Tibial nerve (tissue), 4 donors: ENCODE measurements at regions not wholly inside any gene's neighbourhood (a gene's known extent, or its start where the extent isn't known, plus 50 kb on each side); places are given as distances from the start of the nearest gene placed in this dataset.

Source experiments
- CTCF ChIP-seq, 5 experiments: fragments of 200-600 bp in 3 of 5; fragments of 450-650 bp in 2 of 5; sonication (generic) in 3 of 5; IDR thresholded peaks; one replicate each; pipeline ENCODE4 v1.5.1; 2016 to 2019; ENCODE audit warnings: antibody characterized with exemption in 5 of 5, mild to moderate bottlenecking in 3 of 5, moderate library complexity in 2 of 5
- EP300 ChIP-seq, 2 donors: sonication (generic); formaldehyde crosslinking; IDR thresholded peaks; one replicate each; pipeline ENCODE4 v1.6.1; 2017; ENCODE audit warnings: antibody characterized with exemption in 2 of 2, mild to moderate bottlenecking in 1 of 2
- POLR2A ChIP-seq, 2 donors: fragments of 450-650 bp; IDR thresholded peaks; one replicate each; pipeline ENCODE4 v1.6.1; 2017; ENCODE audit warnings: antibody characterized with exemption in 2 of 2, mild to moderate bottlenecking in 2 of 2, moderate library complexity in 2 of 2

GRCh38 chr19:31572976-31573298 lies 223.7 kb upstream of the TSHZ3 start:
- TF ChIP-seq CTCF (IDR thresholded peaks at IDR 0.05) (no peak), EP300 (IDR thresholded peaks at IDR 0.05) (no peak), POLR2A (IDR thresholded peaks at IDR 0.05) (no peak)
